Epithelial cell of esophagus (primary cell): ENCODE measurements at regions not wholly inside any gene's neighbourhood (a gene's known extent, or its start where the extent isn't known, plus 50 kb on each side); places are given as distances from the start of the nearest gene placed in this dataset.

Source experiments
- DNase-seq: peaks from one replicate; pipeline ENCODE4 v3.0.0; 2010; ENCODE audit warnings: low read depth
- H3K4me3 ChIP-seq: 2 replicates; pipeline ENCODE4 v1.5.1; 2011; ENCODE audit warnings: mild to moderate bottlenecking, low read length, control low read depth
- TF ChIP-seq, protein P1 (sequence below): IDR thresholded peaks from 2 replicates; pipeline ENCODE4 v1.5.1; 2011; ENCODE audit warnings: low read depth, mild to moderate bottlenecking, low read length, control low read depth, inconsistent platforms; ENCODE audit not compliant: insufficient read depth; ENCODE audit errors: missing control alignments

DNA sequence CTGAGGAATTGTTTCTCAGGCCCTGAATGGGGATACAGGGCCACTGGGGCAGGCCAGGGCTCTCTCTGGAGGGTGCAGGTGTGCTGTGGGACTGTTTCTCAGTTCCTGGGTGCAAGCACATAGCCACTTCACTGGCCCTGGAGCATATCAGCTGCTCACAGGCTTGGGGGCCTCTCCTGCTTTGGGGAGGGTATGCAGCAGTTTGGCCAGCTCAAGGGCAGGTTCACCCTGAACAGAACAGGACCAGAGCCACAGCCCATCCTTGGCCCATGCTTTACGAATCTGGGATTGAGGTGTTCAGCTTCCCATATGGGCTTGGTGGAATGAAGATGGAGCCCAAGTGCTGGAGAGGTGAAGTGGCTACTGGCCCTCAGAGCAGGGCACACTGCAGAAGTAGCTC lies 186.5 kb downstream of the FBXO8 start:
- H3K4me3 ChIP-seq = no peak overlapping the region
- TF ChIP-seq, protein P1, sequence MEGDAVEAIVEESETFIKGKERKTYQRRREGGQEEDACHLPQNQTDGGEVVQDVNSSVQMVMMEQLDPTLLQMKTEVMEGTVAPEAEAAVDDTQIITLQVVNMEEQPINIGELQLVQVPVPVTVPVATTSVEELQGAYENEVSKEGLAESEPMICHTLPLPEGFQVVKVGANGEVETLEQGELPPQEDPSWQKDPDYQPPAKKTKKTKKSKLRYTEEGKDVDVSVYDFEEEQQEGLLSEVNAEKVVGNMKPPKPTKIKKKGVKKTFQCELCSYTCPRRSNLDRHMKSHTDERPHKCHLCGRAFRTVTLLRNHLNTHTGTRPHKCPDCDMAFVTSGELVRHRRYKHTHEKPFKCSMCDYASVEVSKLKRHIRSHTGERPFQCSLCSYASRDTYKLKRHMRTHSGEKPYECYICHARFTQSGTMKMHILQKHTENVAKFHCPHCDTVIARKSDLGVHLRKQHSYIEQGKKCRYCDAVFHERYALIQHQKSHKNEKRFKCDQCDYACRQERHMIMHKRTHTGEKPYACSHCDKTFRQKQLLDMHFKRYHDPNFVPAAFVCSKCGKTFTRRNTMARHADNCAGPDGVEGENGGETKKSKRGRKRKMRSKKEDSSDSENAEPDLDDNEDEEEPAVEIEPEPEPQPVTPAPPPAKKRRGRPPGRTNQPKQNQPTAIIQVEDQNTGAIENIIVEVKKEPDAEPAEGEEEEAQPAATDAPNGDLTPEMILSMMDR = no peak
- no peak for DNase-seq

DNA sequence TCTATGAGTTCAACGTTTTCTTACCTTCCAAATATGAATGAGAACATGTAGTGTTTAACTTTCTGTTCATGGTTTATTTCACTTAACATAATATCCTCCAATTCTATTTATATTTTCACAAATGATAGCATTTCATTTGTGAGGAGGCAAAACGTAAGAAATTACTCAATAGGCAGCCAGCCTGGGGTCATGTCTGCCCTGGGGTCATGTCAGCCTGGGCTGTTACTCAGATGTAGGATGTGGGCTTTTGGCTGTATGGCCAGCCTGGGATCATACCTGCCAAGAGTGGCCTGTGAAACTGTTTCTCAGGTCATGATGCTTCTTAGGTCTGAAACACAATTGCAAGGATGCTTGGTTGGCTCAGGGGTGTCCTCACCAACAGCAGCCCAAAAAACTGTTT lies 187.0 kb downstream of the FBXO8 start:
- TF ChIP-seq, protein P1 = no peak
- H3K4me3 ChIP-seq = no peak overlapping the region
- no peak for DNase-seq

DNA sequence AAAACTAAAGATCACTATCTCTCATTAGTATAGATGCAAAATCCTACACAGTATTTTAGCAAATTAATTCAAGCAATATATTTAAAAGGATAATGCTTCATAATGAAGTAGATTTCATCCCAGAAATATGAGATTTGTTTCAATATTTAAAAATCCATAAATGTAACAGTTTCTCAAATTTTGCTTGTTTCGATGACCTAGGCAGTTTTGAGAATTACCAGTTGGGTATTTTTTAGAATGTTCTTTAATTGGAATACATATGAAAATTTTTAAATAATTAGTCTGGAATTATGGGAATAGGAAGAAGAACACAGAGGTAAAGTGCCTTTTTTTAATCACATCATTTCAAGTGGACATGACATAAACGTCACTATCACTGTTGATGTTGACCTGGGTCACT lies 192.3 kb downstream of the FBXO8 start:
- no peak overlapping the region for H3K4me3 ChIP-seq
- TF ChIP-seq, protein P1 = no peak
- no peak for DNase-seq

DNA sequence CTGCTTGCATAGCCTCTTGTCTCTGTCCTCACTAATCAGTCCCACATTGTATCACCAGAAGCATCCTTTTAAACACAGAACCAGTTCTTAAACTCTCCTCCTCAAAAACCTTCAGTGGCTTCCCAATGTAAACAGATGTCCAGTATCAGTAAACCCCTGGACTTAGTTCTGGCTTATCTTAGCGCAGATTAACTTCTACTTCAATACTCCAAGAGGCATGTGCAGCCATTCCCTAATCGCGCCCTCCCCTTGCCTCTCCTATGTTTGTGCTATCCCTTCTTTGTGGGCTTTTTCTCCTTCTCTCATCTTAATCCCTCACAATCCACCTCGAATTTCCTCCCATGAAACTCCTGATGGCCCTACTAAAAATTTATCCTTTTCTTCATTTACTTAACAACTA lies 193.8 kb downstream of the FBXO8 start:
- no peak overlapping the region for H3K4me3 ChIP-seq
- no peak for DNase-seq
- TF ChIP-seq, protein P1 = no peak

DNA sequence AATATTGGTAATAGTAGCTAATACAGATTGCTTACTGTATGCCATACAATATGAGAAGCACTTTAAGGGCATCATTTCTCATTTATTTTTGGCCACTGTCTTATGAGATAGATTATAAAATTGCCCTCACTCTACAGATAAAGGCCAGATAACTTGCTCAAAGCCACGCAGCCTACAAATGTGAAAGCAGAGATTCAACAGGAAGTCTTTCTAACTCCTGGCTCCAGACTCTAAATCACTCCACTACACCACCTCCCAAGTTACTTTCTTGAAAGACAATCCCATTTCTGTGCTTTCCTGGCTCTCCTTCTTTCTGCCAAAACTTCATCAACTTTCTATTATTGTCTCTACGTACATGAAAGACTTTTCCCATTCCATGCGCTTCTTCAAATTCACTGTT lies 194.7 kb downstream of the FBXO8 start:
- TF ChIP-seq, protein P1 = no peak
- no peak for DNase-seq
- H3K4me3 ChIP-seq = no peak overlapping the region

DNA sequence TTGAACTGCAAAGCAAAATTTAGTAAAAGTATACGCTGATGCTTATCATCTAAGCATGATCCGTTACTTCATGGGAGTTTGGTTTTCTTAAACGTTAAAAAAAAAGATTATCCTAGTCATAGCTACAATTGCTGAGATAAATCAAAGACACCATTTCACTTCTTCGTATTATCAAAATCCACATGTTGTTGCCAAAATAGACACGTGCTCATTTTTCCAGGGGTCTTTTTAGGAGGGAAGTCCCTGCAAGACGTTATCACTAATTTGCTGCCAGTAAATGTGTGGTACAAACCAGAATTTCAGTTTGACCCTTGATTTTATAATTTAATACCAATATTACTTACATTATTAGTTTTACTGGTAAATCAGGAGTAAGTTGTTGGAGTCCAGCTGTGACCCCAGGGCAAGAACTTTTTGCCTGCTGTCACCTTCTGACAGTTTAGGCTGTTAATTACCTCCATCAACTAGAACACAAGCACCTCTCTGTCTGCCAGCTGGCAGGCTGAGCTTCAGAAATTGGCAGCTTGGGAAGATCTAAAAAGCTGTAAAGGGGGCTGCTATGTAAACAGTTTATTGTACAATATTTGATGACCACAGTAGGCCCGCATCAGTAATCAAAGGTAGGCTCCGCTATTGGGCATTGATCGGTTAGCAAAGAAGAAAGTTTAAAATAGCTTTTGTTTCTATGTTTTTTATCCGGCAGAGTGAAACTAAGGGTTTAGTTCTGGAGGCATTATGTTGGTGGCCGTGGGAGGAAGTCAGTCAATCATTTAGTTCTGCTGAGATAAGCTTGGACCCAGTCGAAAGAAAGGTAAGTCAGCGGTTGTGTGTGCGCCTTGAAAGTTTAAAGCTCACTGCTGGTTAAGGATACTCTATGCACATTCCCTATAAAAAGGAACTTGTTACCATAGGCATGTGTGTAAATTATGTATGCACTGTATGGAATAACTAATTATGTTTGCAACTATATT lies 196.4 kb downstream of the FBXO8 start:
- no peak for DNase-seq
- no peak overlapping the region for H3K4me3 ChIP-seq
- TF ChIP-seq, protein P1 = no peak

DNA sequence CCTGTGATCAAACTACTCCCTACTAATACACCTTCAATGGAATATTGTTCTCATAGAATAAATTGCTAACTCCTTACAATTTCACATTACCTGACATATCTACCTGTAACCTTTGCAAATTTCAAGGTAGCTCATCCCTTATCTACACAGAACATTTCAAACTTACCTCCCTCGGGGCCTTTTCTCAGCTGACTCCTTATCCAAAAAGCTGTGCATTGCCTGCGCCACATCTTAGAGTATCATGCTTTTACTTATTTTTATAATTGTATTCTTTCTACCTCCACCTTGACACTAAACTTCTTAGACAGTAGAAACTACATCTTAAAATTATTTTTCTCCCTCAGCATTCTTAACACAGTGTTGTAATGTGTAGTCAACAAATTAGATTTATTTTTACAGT lies 198.5 kb downstream of the FBXO8 start:
- no peak overlapping the region for H3K4me3 ChIP-seq
- DNase-seq = no peak
- TF ChIP-seq, protein P1 = no peak
